Astrocyte (in vitro differentiated cells and primary cell): ENCODE measurements at regions not wholly inside any gene's neighbourhood (a gene's known extent, or its start where the extent isn't known, plus 50 kb on each side); places are given as distances from the start of the nearest gene placed in this dataset.

Experiments
- DNase-seq: peaks from one replicate; pipeline ENCODE4 v3.0.0-alpha.2; 2010; ENCODE audit warnings: low read depth
- FAIRE-seq: peaks from 2 replicates; lab custom pipeline; 2011; peaks lifted over from hg19 to GRCh38; lab: Jason Lieb, UNC
- H2AFZ ChIP-seq: 2 replicates; pipeline ENCODE4 v1.6.0; 2012; ENCODE audit warnings: low read depth, low read length, inconsistent platforms
- H3K27ac ChIP-seq: 2 replicates; pipeline ENCODE4 v1.5.1; 2011; ENCODE audit warnings: low read depth, low read length, inconsistent platforms
- H3K27me3 ChIP-seq: 2 replicates; pipeline ENCODE4 v1.6.0; 2011; ENCODE audit warnings: low read length, inconsistent platforms; ENCODE audit not compliant: insufficient read depth
- H3K36me3 ChIP-seq: 2 replicates; pipeline ENCODE4 v1.5.1; 2011; ENCODE audit warnings: low read length, inconsistent platforms; ENCODE audit not compliant: insufficient read depth
- H3K4me1 ChIP-seq: 2 replicates; pipeline ENCODE4 v1.5.1; 2011; ENCODE audit warnings: low read length, inconsistent platforms; ENCODE audit not compliant: insufficient read depth
- H3K4me2 ChIP-seq: 2 replicates; pipeline ENCODE4 v1.6.0; 2012; ENCODE audit warnings: low read length, inconsistent platforms
- H3K4me3 ChIP-seq: 2 replicates; pipeline ENCODE4 v1.5.1; 2011; ENCODE audit warnings: low read depth, mild to moderate bottlenecking, low read length, inconsistent platforms; ENCODE audit not compliant: insufficient read depth
- H3K79me2 ChIP-seq: 2 replicates; pipeline ENCODE4 v1.6.0; 2012; ENCODE audit warnings: mild to moderate bottlenecking, low read length, inconsistent platforms; ENCODE audit not compliant: insufficient read depth
- H3K9ac ChIP-seq: 2 replicates; pipeline ENCODE4 v1.6.0; 2012; ENCODE audit warnings: mild to moderate bottlenecking, low read length, inconsistent platforms
- H3K9me3 ChIP-seq: 2 replicates; pipeline ENCODE4 v1.5.1; 2012; ENCODE audit warnings: low read depth, mild to moderate bottlenecking, low read length, inconsistent platforms; ENCODE audit not compliant: insufficient read depth
- H4K20me1 ChIP-seq: 2 replicates; pipeline ENCODE4 v1.6.0; 2012; ENCODE audit warnings: low read length, inconsistent platforms; ENCODE audit not compliant: insufficient read depth
- H3K27ac Mint-ChIP-seq: one replicate; pipeline ENCODE4 v1.8.0; 2021; ENCODE audit warnings: mild to moderate bottlenecking, mixed read lengths; ENCODE audit not compliant: unreplicated experiment
- H3K27me3 Mint-ChIP-seq: one replicate; pipeline ENCODE4 v1.8.0; 2021; ENCODE audit warnings: low read depth, mixed read lengths; ENCODE audit not compliant: unreplicated experiment
- H3K36me3 Mint-ChIP-seq: one replicate; pipeline ENCODE4 v1.8.0; 2021; ENCODE audit warnings: low read depth, mixed read lengths; ENCODE audit not compliant: unreplicated experiment
- H3K4me1 Mint-ChIP-seq: one replicate; pipeline ENCODE4 v1.8.0; 2021; ENCODE audit warnings: low read depth, mixed read lengths; ENCODE audit not compliant: unreplicated experiment
- H3K4me3 Mint-ChIP-seq: one replicate; pipeline ENCODE4 v1.8.0; 2021; ENCODE audit warnings: mild to moderate bottlenecking, moderate library complexity, mixed read lengths; ENCODE audit not compliant: unreplicated experiment
- H3K9me3 Mint-ChIP-seq: one replicate; pipeline ENCODE4 v1.8.0; 2021; ENCODE audit warnings: mild to moderate bottlenecking, mixed read lengths; ENCODE audit not compliant: unreplicated experiment
- EZH2 ChIP-seq: IDR thresholded peaks from 2 replicates; pipeline ENCODE4 v1.6.1; 2012; ENCODE audit warnings: mild to moderate bottlenecking, low read length, inconsistent platforms; ENCODE audit not compliant: insufficient read depth
- TF ChIP-seq, protein P1 (sequence below): IDR thresholded peaks from 2 replicates; pipeline ENCODE4 v1.5.1; 2011; ENCODE audit warnings: low read depth, mild to moderate bottlenecking, inconsistent platforms, low read length, moderate library complexity; ENCODE audit not compliant: insufficient read depth

DNA sequence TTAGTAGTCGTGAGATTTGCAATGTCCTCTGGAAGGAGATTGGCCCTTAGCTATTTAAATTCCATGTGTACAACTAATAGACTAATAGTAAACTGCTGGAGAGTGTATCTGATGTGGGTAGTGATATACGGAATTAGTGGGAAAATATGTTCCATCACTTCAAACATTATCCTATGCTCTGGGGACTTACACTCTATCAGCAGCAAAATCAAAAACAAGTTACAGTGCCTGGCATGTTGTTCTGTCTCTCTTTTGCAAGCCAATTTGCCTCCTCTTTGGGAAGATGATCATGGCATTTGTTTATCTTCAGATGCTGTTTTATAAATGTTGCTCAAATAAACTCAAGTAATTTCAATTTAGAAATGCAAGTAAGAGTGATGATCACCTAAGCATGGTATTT is 311.9 kb upstream of the ACO1 start:
- Histone ChIP-seq H3K4me1 (no peaks in the 10 kb centered on the region), H3K9ac (no peak overlapping the region), H2AFZ (no peak overlapping the region), H3K4me3 (no peak overlapping the region), H3K36me3 (no peaks in the 10 kb centered on the region), H3K27ac (no peak overlapping the region), H3K27me3 (no peaks in the 10 kb centered on the region), H3K79me2 (no peaks in the 10 kb centered on the region), H3K4me2 (no peak overlapping the region), H3K9me3 (no peaks in the 10 kb centered on the region), H4K20me1 (no peaks in the 10 kb centered on the region)
- Mint-ChIP-seq H3K9me3 (peaks cover 6% of the 10 kb centered on the region), H3K4me1 (no peaks in the 10 kb centered on the region), H3K4me3 (no peak overlapping the region), H3K27ac (no peak overlapping the region), H3K27me3 (no peaks in the 10 kb centered on the region), H3K36me3 (no peaks in the 10 kb centered on the region)
- TF ChIP-seq, protein P1, sequence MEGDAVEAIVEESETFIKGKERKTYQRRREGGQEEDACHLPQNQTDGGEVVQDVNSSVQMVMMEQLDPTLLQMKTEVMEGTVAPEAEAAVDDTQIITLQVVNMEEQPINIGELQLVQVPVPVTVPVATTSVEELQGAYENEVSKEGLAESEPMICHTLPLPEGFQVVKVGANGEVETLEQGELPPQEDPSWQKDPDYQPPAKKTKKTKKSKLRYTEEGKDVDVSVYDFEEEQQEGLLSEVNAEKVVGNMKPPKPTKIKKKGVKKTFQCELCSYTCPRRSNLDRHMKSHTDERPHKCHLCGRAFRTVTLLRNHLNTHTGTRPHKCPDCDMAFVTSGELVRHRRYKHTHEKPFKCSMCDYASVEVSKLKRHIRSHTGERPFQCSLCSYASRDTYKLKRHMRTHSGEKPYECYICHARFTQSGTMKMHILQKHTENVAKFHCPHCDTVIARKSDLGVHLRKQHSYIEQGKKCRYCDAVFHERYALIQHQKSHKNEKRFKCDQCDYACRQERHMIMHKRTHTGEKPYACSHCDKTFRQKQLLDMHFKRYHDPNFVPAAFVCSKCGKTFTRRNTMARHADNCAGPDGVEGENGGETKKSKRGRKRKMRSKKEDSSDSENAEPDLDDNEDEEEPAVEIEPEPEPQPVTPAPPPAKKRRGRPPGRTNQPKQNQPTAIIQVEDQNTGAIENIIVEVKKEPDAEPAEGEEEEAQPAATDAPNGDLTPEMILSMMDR, result no peak
- TF ChIP-seq EZH2, result no peak
- DNase-seq, result no peak
- no peak for FAIRE-seq

DNA sequence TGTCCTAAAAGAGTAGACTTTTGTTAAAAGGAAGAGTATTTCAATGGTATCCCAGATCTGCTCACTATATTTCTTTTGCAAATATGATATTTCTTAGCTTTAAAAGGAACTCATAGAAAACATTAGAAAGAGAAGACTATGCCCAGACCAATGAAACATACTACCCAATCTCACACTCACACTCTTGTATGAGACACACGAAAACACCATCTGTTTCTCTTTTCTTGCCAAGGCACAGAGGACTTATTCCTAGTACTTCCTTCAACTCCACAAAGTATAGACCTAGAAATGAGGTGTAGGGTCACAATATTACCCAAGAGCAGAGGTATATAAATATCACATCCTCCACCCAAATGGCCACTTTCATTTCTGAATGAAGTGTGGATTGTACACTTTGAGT is 292.4 kb upstream of the ACO1 start:
- Mint-ChIP-seq H3K4me3 (no peak overlapping the region), H3K36me3 (no peaks in the 10 kb centered on the region), H3K4me1 (no peaks in the 10 kb centered on the region), H3K27ac (no peak overlapping the region), H3K9me3 (no peaks in the 10 kb centered on the region), H3K27me3 (no peaks in the 10 kb centered on the region)
- no peaks in the 10 kb centered on the region for H4K20me1 ChIP-seq
- FAIRE-seq (no peak), DNase-seq (no peak)
- no peak overlapping the region for H3K4me2 ChIP-seq
- no peak overlapping the region for H3K9ac ChIP-seq
- TF ChIP-seq, protein P1, result no peak
- TF ChIP-seq EZH2, result no peak
- no peaks in the 10 kb centered on the region for H3K36me3 ChIP-seq
- H2AFZ ChIP-seq, result no peak overlapping the region
- no peak overlapping the region for H3K4me3 ChIP-seq
- H3K9me3 ChIP-seq, result no peaks in the 10 kb centered on the region
- H3K4me1 ChIP-seq, result no peaks in the 10 kb centered on the region
- no peaks in the 10 kb centered on the region for H3K79me2 ChIP-seq
- no peaks in the 10 kb centered on the region for H3K27me3 ChIP-seq
- no peak overlapping the region for H3K27ac ChIP-seq

DNA sequence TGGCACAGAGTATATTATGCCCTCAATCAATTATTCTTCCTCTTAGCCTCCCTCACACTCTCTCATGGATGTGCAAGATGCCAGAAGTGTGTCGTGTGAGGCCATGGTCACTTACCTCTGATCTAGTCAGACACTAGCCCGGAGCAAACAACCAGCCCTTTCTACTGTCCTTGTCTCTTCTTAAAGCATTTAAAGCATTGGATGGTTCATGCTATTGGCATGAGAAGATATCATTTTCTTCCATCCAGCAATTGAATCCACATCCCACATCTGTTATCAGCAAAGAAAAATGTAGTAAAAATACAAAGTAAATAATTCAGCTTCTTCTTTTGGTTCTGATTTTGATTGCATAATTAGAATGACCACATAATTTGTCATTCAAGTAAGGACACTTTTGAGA is 267.2 kb upstream of the ACO1 start:
- Histone ChIP-seq H2AFZ (no peak overlapping the region), H3K4me3 (no peak overlapping the region), H3K79me2 (no peaks in the 10 kb centered on the region), H3K36me3 (no peaks in the 10 kb centered on the region), H3K4me2 (no peak overlapping the region), H4K20me1 (no peaks in the 10 kb centered on the region), H3K27me3 (no peaks in the 10 kb centered on the region), H3K4me1 (no peaks in the 10 kb centered on the region), H3K9me3 (no peaks in the 10 kb centered on the region), H3K9ac (no peak overlapping the region), H3K27ac (no peak overlapping the region)
- Mint-ChIP-seq H3K4me3 (no peak overlapping the region), H3K36me3 (no peaks in the 10 kb centered on the region), H3K27me3 (no peaks in the 10 kb centered on the region), H3K4me1 (no peaks in the 10 kb centered on the region), H3K27ac (no peak overlapping the region), H3K9me3 (no peaks in the 10 kb centered on the region)
- DNase-seq, result no peak
- TF ChIP-seq, protein P1, result no peak
- TF ChIP-seq EZH2, result no peak
- no peak for FAIRE-seq
